Testis (tissue), 2 donors: ENCODE measurements at regions not wholly inside any gene's neighbourhood (a gene's known extent, or its start where the extent isn't known, plus 50 kb on each side); places are given as distances from the start of the nearest gene placed in this dataset.

Experiments
- CTCF ChIP-seq, 3 experiments: fragments of 450-650 bp in 2 of 3; fragments of 200-600 bp in 1 of 3; sonication (generic) in 1 of 3; IDR thresholded peaks; one replicate each; pipeline ENCODE4 v1.5.1; 2016 to 2019; ENCODE audit warnings: antibody characterized with exemption in 3 of 3, mild to moderate bottlenecking in 2 of 3, moderate library complexity in 1 of 3
- POLR2A ChIP-seq: fragments of 450-650 bp; IDR thresholded peaks from one replicate; pipeline ENCODE4 v1.6.1; 2017; ENCODE audit warnings: antibody characterized with exemption, mild to moderate bottlenecking, moderate library complexity

- no peak for TF ChIP-seq POLR2A
- no peak for TF ChIP-seq CTCF (IDR thresholded peaks at IDR 0.05)
Measured at GRCh38 chr16:9308356-9308801, 216.9 kb downstream of the HAPSTR1 start.
